G401.6 (cell line): ENCODE measurements at regions not wholly inside any gene's neighbourhood (a gene's known extent, or its start where the extent isn't known, plus 50 kb on each side); places are given as distances from the start of the nearest gene placed in this dataset.
"Not testable (repeated sequence)": the region's sequence is repeated elsewhere in the genome, so short reads cannot be mapped to it uniquely, and the experiment has no call there.

ENCODE experiments used
- FAIRE-seq: peaks from 2 replicates; lab custom pipeline; 2012; peaks lifted over from hg19 to GRCh38; lab: Jason Lieb, UNC

DNA sequence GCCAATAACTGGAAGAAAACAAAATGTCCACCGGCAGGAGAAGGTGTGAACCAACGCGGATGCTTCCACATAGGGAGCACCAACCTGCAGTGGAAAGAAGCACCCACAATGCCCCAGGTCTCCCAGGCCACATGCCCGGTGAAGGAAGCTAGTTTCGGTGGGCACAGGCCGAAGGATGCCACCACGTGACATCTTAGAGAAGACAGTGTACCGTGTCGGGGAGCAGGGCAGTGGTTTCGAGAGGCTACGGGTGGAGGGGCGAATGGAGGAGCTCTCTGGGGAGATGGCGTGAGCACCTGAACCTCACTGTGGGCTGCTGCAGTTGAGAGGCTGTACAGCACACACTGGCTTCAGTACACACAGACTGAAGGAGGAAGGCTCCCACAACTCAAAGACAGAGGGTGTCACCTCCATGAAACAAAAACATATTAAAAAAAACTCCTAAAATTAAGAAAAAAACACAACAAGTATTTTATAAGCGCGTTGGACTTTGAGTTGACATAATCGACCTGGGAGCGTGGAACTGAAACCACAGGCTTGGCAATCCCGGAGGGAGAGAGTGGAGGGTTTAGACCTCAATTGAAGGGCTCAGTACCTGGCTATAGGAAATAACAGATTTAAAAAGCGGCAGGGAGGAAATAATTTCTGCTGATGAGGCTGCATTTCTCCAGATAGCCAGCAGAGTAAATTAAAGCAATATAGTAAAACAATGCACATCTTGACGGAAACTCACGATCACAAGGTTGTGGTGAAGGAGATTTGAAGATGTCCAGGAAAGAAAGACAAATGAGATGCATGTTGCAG is 160.1 kb downstream of the RTP5 start:
- no peak for FAIRE-seq

DNA sequence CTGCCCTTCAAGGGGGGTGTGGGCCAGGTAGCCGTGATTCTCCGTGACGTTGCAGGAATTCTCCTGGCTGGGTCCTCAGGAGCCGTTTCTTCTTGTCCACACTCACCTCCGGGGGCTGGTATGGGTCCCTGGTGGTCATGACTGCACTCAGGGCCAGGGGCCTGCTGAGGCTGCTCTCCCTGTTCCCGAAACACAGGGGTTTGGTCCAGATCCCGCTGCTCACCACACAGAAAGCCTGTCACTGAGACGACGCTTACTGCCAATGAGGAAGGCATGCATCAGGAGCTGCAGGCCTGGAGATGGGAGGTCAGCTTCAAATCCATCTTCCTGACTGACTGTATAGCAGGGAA is 160.7 kb downstream of the RTP5 start:
- FAIRE-seq = no peak

- FAIRE-seq = no peak
Observed at GRCh38 chr2:242030858-242031257, 161.3 kb downstream of the RTP5 start.

DNA sequence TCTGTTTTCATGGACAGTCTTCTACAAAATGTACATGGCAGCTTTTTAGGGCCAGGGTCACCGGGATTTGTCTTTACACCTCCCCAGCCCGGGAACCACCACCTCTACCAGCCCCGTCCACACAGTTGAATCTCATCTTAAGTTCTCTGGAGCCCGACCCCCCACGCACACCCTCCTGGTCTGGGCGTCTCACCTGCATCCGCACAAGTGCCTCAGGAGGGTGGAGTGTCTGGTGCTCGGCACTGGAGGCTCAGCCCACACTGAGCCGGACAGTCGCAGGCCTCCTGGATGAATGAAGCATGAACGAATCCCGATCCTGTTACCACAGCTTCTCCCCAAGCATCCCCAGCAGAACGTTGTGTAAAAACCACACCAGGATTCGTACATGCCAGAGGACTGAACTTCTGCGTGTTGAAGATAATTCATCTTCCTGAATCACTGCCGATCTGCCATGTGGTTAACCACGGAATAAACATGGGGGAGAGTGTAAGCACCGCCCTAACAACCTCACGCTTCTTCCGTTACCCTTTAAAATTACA is 162.0 kb downstream of the RTP5 start:
- FAIRE-seq = no peak

- no peak for FAIRE-seq
Observed at GRCh38 chr2:242032780-242033656, 163.5 kb downstream of the RTP5 start.

- no peak for FAIRE-seq
Observed at GRCh38 chr2:242034138-242034537, 164.6 kb downstream of the RTP5 start.

DNA sequence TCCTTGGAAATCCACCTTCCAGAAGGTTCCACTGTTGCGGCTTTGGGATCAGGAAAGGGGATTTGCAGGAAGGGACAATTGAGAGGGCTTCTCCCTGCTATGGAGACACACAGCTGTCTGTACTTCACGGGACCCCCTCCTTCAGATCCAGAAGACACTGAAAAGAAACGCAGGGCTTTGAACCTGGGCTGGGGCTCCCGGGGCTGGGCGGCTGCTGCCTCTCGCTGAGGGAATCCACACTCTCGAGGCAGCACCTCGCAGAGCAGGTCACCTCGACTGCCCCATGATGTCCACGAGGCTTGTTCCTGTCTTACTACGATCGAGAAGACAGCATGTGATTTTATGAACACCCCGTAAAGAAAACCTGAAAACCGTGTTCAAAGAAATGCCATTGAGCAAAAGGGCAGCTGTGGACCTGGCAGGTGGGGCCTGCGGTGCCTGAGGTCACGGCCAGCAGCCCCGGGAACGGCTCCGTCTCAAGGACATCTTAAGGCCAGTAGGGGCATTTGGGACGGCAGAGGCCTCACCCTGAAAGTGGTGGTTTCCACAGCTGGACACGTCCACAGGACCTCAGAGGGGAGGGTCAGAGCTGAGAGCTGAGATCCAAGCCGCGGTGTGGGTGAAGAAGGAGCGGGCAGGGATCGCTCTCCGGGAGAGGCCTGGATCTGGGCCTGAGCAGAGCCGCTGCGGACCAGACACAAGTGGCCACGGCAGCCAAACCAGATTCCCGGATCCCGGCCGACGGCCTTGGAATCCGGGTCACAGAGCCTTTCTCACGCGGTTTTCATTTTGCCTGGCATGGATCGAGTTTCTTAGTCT is 165.7 kb downstream of the RTP5 start:
- no peak for FAIRE-seq

GRCh38 chr2:242035858-242036652 is 166.5 kb downstream of the RTP5 start:
- no peak for FAIRE-seq

GRCh38 chr2:242036653-242036950 is 167.1 kb downstream of the RTP5 start:
- no peak for FAIRE-seq

- no peak for FAIRE-seq
Observed at GRCh38 chr2:242038166-242038927, 168.8 kb downstream of the RTP5 start.

DNA sequence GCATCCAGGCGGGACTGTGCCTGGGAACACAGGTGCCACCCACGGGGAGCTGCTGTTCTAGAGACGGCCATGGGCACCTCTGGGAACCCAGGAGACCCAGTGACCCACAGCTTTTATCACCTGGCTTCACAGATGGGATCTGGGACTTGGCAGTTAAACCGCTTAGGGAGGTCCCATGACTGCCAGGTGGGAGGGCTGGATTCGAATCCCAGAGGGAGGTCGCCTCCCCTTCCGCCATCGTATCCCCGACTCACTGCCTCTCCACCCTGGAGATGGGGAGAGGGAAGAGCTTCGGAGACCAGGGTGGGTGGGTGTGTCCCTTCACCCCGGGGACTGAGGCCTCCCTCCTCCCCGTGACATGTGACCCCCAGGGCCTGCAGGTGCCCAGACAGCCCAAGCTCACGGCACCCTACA is 169.4 kb downstream of the RTP5 start:
- no peak for FAIRE-seq

- FAIRE-seq = no peak
Observed at GRCh38 chr2:242040303-242040655, 170.8 kb downstream of the RTP5 start.

- no peak for FAIRE-seq
Observed at GRCh38 chr2:242040681-242041080, 171.2 kb downstream of the RTP5 start.

DNA sequence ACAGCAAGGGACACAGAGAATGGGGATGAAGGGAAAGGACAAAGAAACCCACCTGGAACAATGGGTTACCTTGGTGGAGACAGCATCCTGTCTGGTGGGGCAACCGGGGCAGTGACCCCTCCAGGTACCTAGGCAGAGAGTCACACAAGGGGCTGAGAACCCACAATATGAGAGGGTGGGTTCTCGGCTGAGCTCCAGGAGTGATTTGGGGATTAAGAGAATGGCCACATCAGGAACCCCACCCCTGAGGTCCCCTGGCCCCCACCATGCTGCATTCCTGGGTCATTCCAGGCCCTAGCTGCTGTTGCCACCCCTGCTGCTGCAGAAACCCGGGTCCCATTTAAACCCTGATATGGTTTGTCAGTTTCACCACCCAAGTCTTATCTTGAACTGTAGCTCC is 172.3 kb downstream of the RTP5 start:
- no peak for FAIRE-seq

DNA sequence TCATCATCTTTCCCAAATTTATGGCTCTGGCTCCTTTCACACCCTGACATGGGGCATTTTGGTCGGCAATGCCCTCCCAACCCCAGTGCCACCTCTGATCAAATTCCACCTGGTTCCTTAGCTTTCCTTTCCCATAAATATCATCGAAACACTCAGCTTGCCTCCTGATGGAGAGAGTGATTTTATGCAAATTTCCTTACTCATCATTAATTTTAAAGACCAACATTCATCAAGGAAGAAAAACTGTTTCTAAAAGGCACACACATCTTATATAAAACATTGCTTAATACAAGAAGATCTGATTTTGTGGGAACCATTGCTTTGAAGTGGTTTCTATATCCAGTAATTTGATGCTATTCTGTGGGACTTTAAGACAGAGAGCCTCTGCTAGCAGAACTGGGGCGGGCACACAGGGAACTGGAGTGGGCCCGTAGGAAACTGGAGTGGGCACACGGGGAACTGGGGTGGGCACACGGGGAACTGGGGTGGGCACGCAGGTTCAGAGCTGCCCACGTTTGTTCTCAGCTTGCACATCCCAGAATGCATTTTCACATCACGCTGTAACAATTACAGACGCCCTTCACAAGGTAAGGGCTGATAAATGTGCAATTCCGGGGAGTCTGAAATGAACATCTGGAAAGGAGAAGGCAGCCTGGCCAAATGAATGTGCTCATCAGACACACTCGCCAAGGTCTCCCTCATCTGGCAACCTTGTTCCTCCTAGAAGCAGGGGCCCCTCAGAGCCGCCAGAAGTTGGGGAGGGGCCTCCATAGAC is 174.2 kb downstream of the RTP5 start:
- no peak for FAIRE-seq

GRCh38 chr2:242044313-242044590 is 174.7 kb downstream of the RTP5 start:
- FAIRE-seq = no peak

GRCh38 chr2:242045596-242046144 is 176.1 kb downstream of the RTP5 start:
- FAIRE-seq = not testable (repeated sequence)

GRCh38 chr2:242046206-242046826 is 176.8 kb downstream of the RTP5 start:
- FAIRE-seq = no peak

DNA sequence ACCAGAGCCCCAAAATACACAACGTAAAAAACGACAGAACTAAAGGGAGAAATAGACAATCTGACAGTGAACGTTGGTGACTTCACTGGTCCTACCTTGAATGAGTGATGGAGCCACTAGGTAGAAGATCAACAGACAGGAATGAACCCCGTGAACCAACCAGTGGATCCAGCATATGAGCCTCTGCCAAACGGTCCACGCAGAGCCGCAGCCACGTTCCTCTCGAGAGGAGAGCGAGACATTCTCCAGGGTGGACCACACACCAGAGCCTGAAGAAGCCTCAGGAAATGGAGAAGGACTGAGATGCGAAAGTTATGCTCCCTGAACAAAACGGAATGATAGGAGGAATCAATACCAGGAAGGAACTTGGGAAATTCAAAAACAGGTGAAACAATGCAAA is 178.4 kb downstream of the RTP5 start:
- no peak for FAIRE-seq

DNA sequence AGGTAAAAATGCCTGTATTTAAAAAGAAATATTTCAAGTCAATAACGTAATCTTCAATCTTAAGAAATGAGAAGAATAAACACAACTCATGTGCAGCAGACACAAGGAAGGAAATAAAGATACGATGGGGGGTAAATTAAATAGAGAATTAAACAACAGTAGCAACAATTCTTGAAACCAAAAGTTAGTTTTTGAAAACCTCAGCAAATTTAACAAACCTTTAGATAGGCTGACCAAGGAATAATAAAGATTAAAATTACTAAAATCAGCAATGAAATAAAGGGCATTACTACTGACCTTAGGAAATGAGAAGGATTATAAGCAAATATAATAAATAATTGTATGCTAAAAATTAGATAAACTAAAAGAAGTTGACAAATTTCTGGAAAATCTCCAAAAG is 178.9 kb downstream of the RTP5 start:
- FAIRE-seq = no peak
